HG03045 (cell line): ENCODE measurements at regions not wholly inside any gene's neighbourhood (a gene's known extent, or its start where the extent isn't known, plus 50 kb on each side); places are given as distances from the start of the nearest gene placed in this dataset.
"Not testable (repeated sequence)": the region's sequence is repeated elsewhere in the genome, so short reads cannot be mapped to it uniquely, and the experiment has no call there.

Experiments used
- ATAC-seq: cut with Tn5 transposase; IDR thresholded peaks from one replicate; pipeline ENCODE4 v1.9.1; 2021; ENCODE audit warnings: mild to moderate bottlenecking, moderate library complexity; ENCODE audit not compliant: unreplicated experiment

- ATAC-seq, result no peak
Measured at GRCh38 chr9:22216730-22217172, 207.6 kb upstream of the CDKN2B start.

- no peak for ATAC-seq
Measured at GRCh38 chr9:22217254-22217653, 208.1 kb upstream of the CDKN2B start.

- not testable (repeated sequence) for ATAC-seq
Measured at GRCh38 chr9:22225856-22226255, 216.8 kb upstream of the CDKN2B start.

GRCh38 chr9:22227986-22228385, 218.6 kb upstream of the DMRTA1 start:
- no peak for ATAC-seq

GRCh38 chr9:22228542-22228941, 218.1 kb upstream of the DMRTA1 start:
- ATAC-seq, result no peak

- ATAC-seq, result no peak
Measured at GRCh38 chr9:22229069-22229468, 217.6 kb upstream of the DMRTA1 start.

- not testable (repeated sequence) for ATAC-seq
Measured at GRCh38 chr9:22231309-22231708, 215.3 kb upstream of the DMRTA1 start.

- no peak for ATAC-seq
Measured at GRCh38 chr9:22232971-22233370, 213.7 kb upstream of the DMRTA1 start.

- no peak for ATAC-seq
Measured at GRCh38 chr9:22237497-22238363, 208.9 kb upstream of the DMRTA1 start.

GRCh38 chr9:22238809-22239684, 207.6 kb upstream of the DMRTA1 start:
- ATAC-seq, result no peak

GRCh38 chr9:22240619-22241018, 206.0 kb upstream of the DMRTA1 start:
- ATAC-seq, result peak; percentile 67

GRCh38 chr9:22241024-22241423, 205.6 kb upstream of the DMRTA1 start:
- no peak for ATAC-seq

GRCh38 chr9:22241611-22242010, 205.0 kb upstream of the DMRTA1 start:
- ATAC-seq, result no peak

- no peak for ATAC-seq
Measured at GRCh38 chr9:22244139-22245011, 202.2 kb upstream of the DMRTA1 start.

GRCh38 chr9:22255337-22255736, 191.3 kb upstream of the DMRTA1 start:
- no peak for ATAC-seq

GRCh38 chr9:22256381-22256780, 190.2 kb upstream of the DMRTA1 start:
- no peak for ATAC-seq

GRCh38 chr9:22257026-22257816, 189.4 kb upstream of the DMRTA1 start:
- ATAC-seq, result no peak

GRCh38 chr9:22265038-22265437, 181.6 kb upstream of the DMRTA1 start:
- no peak for ATAC-seq

GRCh38 chr9:22265534-22265933, 181.1 kb upstream of the DMRTA1 start:
- no peak for ATAC-seq

- no peak for ATAC-seq
Measured at GRCh38 chr9:22274477-22274876, 172.1 kb upstream of the DMRTA1 start.
